GM18499 (cell line): ENCODE measurements at regions not wholly inside any gene's neighbourhood (a gene's known extent, or its start where the extent isn't known, plus 50 kb on each side); places are given as distances from the start of the nearest gene placed in this dataset.

Experiments used
- ATAC-seq: cut with Tn5 transposase; IDR thresholded peaks from one replicate; pipeline ENCODE4 v1.9.1; 2021; ENCODE audit warnings: moderate number of reproducible peaks; ENCODE audit not compliant: insufficient read depth, unreplicated experiment

- no peak for ATAC-seq
Observed at GRCh38 chr10:111656066-111656465, 527.5 kb downstream of the GPAM start.

GRCh38 chr10:111677759-111678158 is 505.8 kb downstream of the GPAM start:
- no peak for ATAC-seq

- no peak for ATAC-seq
Observed at GRCh38 chr10:111686796-111687195, 496.8 kb downstream of the GPAM start.

- ATAC-seq: no peak
Observed at GRCh38 chr10:111698711-111699110, 484.9 kb downstream of the GPAM start.

GRCh38 chr10:111703986-111704385 is 479.6 kb downstream of the GPAM start:
- ATAC-seq: no peak

- ATAC-seq: no peak
Observed at GRCh38 chr10:111705021-111705420, 478.5 kb downstream of the GPAM start.

GRCh38 chr10:111706331-111706730 is 477.2 kb downstream of the GPAM start:
- no peak for ATAC-seq

GRCh38 chr10:111707076-111707475 is 476.5 kb downstream of the GPAM start:
- ATAC-seq: no peak

GRCh38 chr10:111709603-111710002 is 474.0 kb downstream of the GPAM start:
- no peak for ATAC-seq

GRCh38 chr10:111716032-111716431 is 467.5 kb downstream of the GPAM start:
- no peak for ATAC-seq

- no peak for ATAC-seq
Observed at GRCh38 chr10:111724121-111724520, 459.4 kb downstream of the GPAM start.

- no peak for ATAC-seq
Observed at GRCh38 chr10:111725050-111725449, 458.5 kb downstream of the GPAM start.

GRCh38 chr10:111732166-111732785 is 451.3 kb downstream of the GPAM start:
- ATAC-seq: no peak

- no peak for ATAC-seq
Observed at GRCh38 chr10:111739125-111739873, 444.3 kb downstream of the GPAM start.

- ATAC-seq: no peak
Observed at GRCh38 chr10:111739874-111740139, 443.8 kb downstream of the GPAM start.

GRCh38 chr10:111745982-111746381 is 437.6 kb downstream of the GPAM start:
- no peak for ATAC-seq

- ATAC-seq: no peak
Observed at GRCh38 chr10:111747751-111748150, 435.8 kb downstream of the GPAM start.

- ATAC-seq: no peak
Observed at GRCh38 chr10:111748184-111748583, 435.4 kb downstream of the GPAM start.

GRCh38 chr10:111750165-111750849 is 433.3 kb downstream of the GPAM start:
- ATAC-seq: no peak

- ATAC-seq: no peak
Observed at GRCh38 chr10:111756217-111757061, 427.1 kb downstream of the GPAM start.

- no peak for ATAC-seq
Observed at GRCh38 chr10:111758593-111758992, 425.0 kb downstream of the GPAM start.
